GM12872 (cell line): ENCODE measurements at regions not wholly inside any gene's neighbourhood (a gene's known extent, or its start where the extent isn't known, plus 50 kb on each side); places are given as distances from the start of the nearest gene placed in this dataset.

Experiments used
- CTCF ChIP-seq: IDR thresholded peaks from 3 replicates; pipeline ENCODE4 v1.5.1; 2011; ENCODE audit warnings: low read depth, mild to moderate bottlenecking, low read length, moderate library complexity; ENCODE audit not compliant: insufficient read depth

- no peak for TF ChIP-seq CTCF
Observed at GRCh38 chr1:199685369-199685768, 342.1 kb upstream of the NR5A2 start.

- no peak for TF ChIP-seq CTCF
Observed at GRCh38 chr1:199687321-199687720, 340.2 kb upstream of the NR5A2 start.

GRCh38 chr1:199688133-199688676 lies 339.3 kb upstream of the NR5A2 start:
- no peak for TF ChIP-seq CTCF

- no peak for TF ChIP-seq CTCF
Observed at GRCh38 chr1:199688774-199689173, 338.7 kb upstream of the NR5A2 start.

- TF ChIP-seq CTCF = no peak
Observed at GRCh38 chr1:199690496-199690895, 337.0 kb upstream of the NR5A2 start.

GRCh38 chr1:199691540-199691939 lies 336.0 kb upstream of the NR5A2 start:
- no peak for TF ChIP-seq CTCF

- no peak for TF ChIP-seq CTCF
Observed at GRCh38 chr1:199693724-199694123, 333.8 kb upstream of the NR5A2 start.
